ENCODE measurements at regions not wholly inside any gene's neighbourhood (a gene's known extent, or its start where the extent isn't known, plus 50 kb on each side); places are given as distances from the start of the nearest gene placed in this dataset.

GRCh38 chr5:97943036-97943435 is 760.0 kb upstream of the RIOK2 start:
- Histone ChIP-seq H3K4me1 (ENCODE audit: control insufficient read depth, insufficient read depth, low read length) (no peaks in the 10 kb centered on the region), H3K36me3 (ENCODE audit: control insufficient read depth, insufficient read depth, low read length) (no peaks in the 10 kb centered on the region), H2BK15ac (ENCODE audit: low read depth, low read length) (no peak overlapping the region), H2BK20ac (ENCODE audit: low read depth, low read length) (no peak overlapping the region), H4K20me1 (ENCODE audit: insufficient read depth, low read length) (no peaks in the 10 kb centered on the region), H3K18ac (ENCODE audit: low read depth, low read length) (no peak overlapping the region), H3K23ac (ENCODE audit: low read depth, low read length) (no peak overlapping the region), H4K91ac (ENCODE audit: insufficient read depth, low read depth, low read length) (no peak overlapping the region), H3K4me3 (ENCODE audit: insufficient read depth, low read depth, low read length) (no peak overlapping the region), H3K56ac (ENCODE audit: extremely low read depth, insufficient read depth, low read length) (no peak overlapping the region), H2AK5ac (ENCODE audit: low read depth, low read length) (no peak overlapping the region), H3K4ac (ENCODE audit: low read depth, low read length) (no peak overlapping the region), H3K9ac (ENCODE audit: low read depth, low read length) (no peak overlapping the region), H2BK5ac (ENCODE audit: low read depth, low read length, poor library complexity, severe bottlenecking) (no peak overlapping the region), H3K79me1 (ENCODE audit: low read depth in 1 of 2, low read length in 2 of 2) (no peaks in the 10 kb centered on the region), H2BK120ac (ENCODE audit: low read depth, low read length) (no peak overlapping the region), H2AK9ac (replicated peaks; ENCODE audit: low read depth, low read length, poor library complexity) (no peak overlapping the region), H3K9me3 (ENCODE audit: control insufficient read depth, insufficient read depth, low read length) (no peaks in the 10 kb centered on the region), H3K9me1 (ENCODE audit: insufficient read depth, low read length) (no peaks in the 10 kb centered on the region), H3K27ac (ENCODE audit: insufficient read depth, low read length) (no peak overlapping the region), H3K4me2 (ENCODE audit: low read depth, low read length) (no peak overlapping the region), H3K27me3 (ENCODE audit: control insufficient read depth, insufficient read depth, low read length) (no peaks in the 10 kb centered on the region), H4K5ac (ENCODE audit: low read depth, low read length) (no peak overlapping the region), H3K14ac (replicated peaks; ENCODE audit: low read depth, low read length) (no peak overlapping the region), H2AFZ (replicated peaks; ENCODE audit: low read length, poor library complexity) (no peak overlapping the region), H4K8ac (ENCODE audit: low read depth in 2 of 2, low read length in 2 of 2) (no peak overlapping the region)
- DNase-seq: no peak
- ATAC-seq (ENCODE audit: low read depth): no peak
- in situ Hi-C loops (cut with MboI; ENCODE audit: low sequenced_read_pairs) (no loop called here), intact Hi-C loops (cut with micrococcal nuclease) (no loop called here), dilution Hi-C loops (cut with HindIII; ENCODE audit: low sequenced_read_pairs, unreplicated experiment) (no loop called here)
- CTCF ChIA-PET: no interaction called here
- TF ChIP-seq CHD1 (IDR thresholded peaks at IDR 0.05; ENCODE audit: low read depth, low read length): no peak
- TF ChIP-seq FOS (IDR thresholded peaks at IDR 0.05; ENCODE audit: low read depth, low read length): no peak
- TF ChIP-seq CEBPB (IDR thresholded peaks at IDR 0.05; ENCODE audit: low read depth, low read length): no peak
- no peak for TF ChIP-seq RAD21 (IDR thresholded peaks at IDR 0.05; ENCODE audit: low read length)
- no peak for TF ChIP-seq POLR2A (IDR thresholded peaks at IDR 0.05; ENCODE audit: low read depth, low read length)
- no peak for TF ChIP-seq NFE2L2 (IDR thresholded peaks at IDR 0.05; ENCODE audit: low read depth, low read length)
- no peak for TF ChIP-seq BHLHE40 (IDR thresholded peaks at IDR 0.05; ENCODE audit: low read depth, low read length)
- no peak for TF ChIP-seq USF2 (IDR thresholded peaks at IDR 0.05; ENCODE audit: low read depth, low read length)
- TF ChIP-seq MAZ (IDR thresholded peaks at IDR 0.05; ENCODE audit: borderline replicate concordance, low read depth, low read length): no peak
- TF ChIP-seq RCOR1 (IDR thresholded peaks at IDR 0.05; ENCODE audit: insufficient replicate concordance, low read length): no peak
- TF ChIP-seq SMC3 (IDR thresholded peaks at IDR 0.05; ENCODE audit: low read depth, low read length): no peak
- TF ChIP-seq, protein P1, sequence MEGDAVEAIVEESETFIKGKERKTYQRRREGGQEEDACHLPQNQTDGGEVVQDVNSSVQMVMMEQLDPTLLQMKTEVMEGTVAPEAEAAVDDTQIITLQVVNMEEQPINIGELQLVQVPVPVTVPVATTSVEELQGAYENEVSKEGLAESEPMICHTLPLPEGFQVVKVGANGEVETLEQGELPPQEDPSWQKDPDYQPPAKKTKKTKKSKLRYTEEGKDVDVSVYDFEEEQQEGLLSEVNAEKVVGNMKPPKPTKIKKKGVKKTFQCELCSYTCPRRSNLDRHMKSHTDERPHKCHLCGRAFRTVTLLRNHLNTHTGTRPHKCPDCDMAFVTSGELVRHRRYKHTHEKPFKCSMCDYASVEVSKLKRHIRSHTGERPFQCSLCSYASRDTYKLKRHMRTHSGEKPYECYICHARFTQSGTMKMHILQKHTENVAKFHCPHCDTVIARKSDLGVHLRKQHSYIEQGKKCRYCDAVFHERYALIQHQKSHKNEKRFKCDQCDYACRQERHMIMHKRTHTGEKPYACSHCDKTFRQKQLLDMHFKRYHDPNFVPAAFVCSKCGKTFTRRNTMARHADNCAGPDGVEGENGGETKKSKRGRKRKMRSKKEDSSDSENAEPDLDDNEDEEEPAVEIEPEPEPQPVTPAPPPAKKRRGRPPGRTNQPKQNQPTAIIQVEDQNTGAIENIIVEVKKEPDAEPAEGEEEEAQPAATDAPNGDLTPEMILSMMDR (conservative IDR thresholded peaks at IDR 0.05; ENCODE audit: low read depth, low read length): no peak
- TF ChIP-seq MAFK (IDR thresholded peaks at IDR 0.05; ENCODE audit: low read depth, low read length): no peak
- TF ChIP-seq, protein P2, sequence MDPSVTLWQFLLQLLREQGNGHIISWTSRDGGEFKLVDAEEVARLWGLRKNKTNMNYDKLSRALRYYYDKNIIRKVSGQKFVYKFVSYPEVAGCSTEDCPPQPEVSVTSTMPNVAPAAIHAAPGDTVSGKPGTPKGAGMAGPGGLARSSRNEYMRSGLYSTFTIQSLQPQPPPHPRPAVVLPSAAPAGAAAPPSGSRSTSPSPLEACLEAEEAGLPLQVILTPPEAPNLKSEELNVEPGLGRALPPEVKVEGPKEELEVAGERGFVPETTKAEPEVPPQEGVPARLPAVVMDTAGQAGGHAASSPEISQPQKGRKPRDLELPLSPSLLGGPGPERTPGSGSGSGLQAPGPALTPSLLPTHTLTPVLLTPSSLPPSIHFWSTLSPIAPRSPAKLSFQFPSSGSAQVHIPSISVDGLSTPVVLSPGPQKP (IDR thresholded peaks at IDR 0.05; ENCODE audit: borderline replicate concordance, low read depth, low read length): no peak
- no peak for TF ChIP-seq MXI1 (IDR thresholded peaks at IDR 0.05; ENCODE audit: borderline replicate concordance, low read depth, low read length)
- no peak for TF ChIP-seq RFX5 (IDR thresholded peaks at IDR 0.05; ENCODE audit: low read depth, low read length)
- POLR2A ChIA-PET (ENCODE audit: unreplicated experiment): no interaction called here
- no TSS peak for BruUV-seq (replicated peaks)
